Brain microvascular endothelial cell (primary cell): ENCODE measurements at regions not wholly inside any gene's neighbourhood (a gene's known extent, or its start where the extent isn't known, plus 50 kb on each side); places are given as distances from the start of the nearest gene placed in this dataset.

Experiments used
- DNase-seq: peaks from one replicate; pipeline ENCODE4 v3.0.0-alpha.2; 2020
- H3K27ac ChIP-seq: fragments of 250-450 bp; sonication (Bioruptor Pico); 2 replicates; pipeline ENCODE4 v1.5.1; 2020; ENCODE audit warnings: mild to moderate bottlenecking, moderate library complexity
- H3K27me3 ChIP-seq: fragments of 250-450 bp; sonication (Bioruptor Pico); replicated peaks from 2 replicates; pipeline ENCODE4 v1.5.1; 2020; ENCODE audit warnings: mild to moderate bottlenecking
- H3K36me3 ChIP-seq: fragments of 250-450 bp; sonication (Bioruptor Pico); replicated peaks from 2 replicates; pipeline ENCODE4 v1.5.1; 2020; ENCODE audit warnings: mild to moderate bottlenecking
- H3K4me3 ChIP-seq: 2 replicates; pipeline ENCODE4 v1.5.1; 2011; ENCODE audit warnings: low read depth, mild to moderate bottlenecking, control low read depth, low read length, moderate library complexity
- in situ Hi-C: cut with HindIII; loops from 2 replicates; pipeline ENCODE4 v1.10.0; 2017; ENCODE audit warnings: low sequenced_read_pairs, low pct_ligation_motif_present
- TF ChIP-seq, protein P1 (sequence below): IDR thresholded peaks from 2 replicates; pipeline ENCODE4 v1.5.1; 2011; ENCODE audit warnings: low read depth, mild to moderate bottlenecking, moderate library complexity, low read length, control low read depth, inconsistent platforms; ENCODE audit errors: missing control alignments

GRCh38 chr12:67876305-67876915, 112.8 kb upstream of the IFNG-AS1 start:
- TF ChIP-seq, protein P1, sequence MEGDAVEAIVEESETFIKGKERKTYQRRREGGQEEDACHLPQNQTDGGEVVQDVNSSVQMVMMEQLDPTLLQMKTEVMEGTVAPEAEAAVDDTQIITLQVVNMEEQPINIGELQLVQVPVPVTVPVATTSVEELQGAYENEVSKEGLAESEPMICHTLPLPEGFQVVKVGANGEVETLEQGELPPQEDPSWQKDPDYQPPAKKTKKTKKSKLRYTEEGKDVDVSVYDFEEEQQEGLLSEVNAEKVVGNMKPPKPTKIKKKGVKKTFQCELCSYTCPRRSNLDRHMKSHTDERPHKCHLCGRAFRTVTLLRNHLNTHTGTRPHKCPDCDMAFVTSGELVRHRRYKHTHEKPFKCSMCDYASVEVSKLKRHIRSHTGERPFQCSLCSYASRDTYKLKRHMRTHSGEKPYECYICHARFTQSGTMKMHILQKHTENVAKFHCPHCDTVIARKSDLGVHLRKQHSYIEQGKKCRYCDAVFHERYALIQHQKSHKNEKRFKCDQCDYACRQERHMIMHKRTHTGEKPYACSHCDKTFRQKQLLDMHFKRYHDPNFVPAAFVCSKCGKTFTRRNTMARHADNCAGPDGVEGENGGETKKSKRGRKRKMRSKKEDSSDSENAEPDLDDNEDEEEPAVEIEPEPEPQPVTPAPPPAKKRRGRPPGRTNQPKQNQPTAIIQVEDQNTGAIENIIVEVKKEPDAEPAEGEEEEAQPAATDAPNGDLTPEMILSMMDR: no peak
- no peaks in the 10 kb centered on the region for H3K27me3 ChIP-seq
- no peak overlapping the region for H3K27ac ChIP-seq
- H3K4me3 ChIP-seq: no peak overlapping the region
- in situ Hi-C loops: no loop called here
- no peaks in the 10 kb centered on the region for H3K36me3 ChIP-seq
- DNase-seq: no peak

GRCh38 chr12:67877727-67878126, 111.5 kb upstream of the IFNG-AS1 start:
- no peak for DNase-seq
- no peak overlapping the region for H3K27ac ChIP-seq
- no peak overlapping the region for H3K4me3 ChIP-seq
- H3K36me3 ChIP-seq: no peaks in the 10 kb centered on the region
- in situ Hi-C loops: no loop called here
- TF ChIP-seq, protein P1: no peak
- H3K27me3 ChIP-seq: no peaks in the 10 kb centered on the region

DNA sequence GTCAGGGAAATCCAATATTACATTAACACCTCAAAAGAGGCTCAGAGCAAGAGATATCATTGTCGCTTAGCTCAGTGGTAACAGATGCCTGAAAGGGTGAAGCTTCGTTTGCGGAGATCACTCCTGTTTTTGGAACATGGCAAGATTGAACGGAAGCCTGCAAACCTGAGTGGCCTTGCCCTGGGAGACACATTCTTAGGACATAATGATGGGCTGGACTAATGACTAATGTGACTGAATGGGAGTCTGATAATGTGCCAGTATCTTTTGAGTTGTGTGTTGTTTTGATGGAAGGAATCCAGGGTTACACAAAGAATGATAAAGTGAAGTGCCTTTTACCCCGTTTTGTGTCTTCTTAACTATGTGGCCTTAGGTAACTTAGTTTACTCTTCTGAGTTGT, 109.3 kb upstream of the IFNG-AS1 start:
- Histone ChIP-seq H3K27ac (no peak overlapping the region), H3K4me3 (no peak overlapping the region), H3K36me3 (no peaks in the 10 kb centered on the region), H3K27me3 (no peaks in the 10 kb centered on the region)
- TF ChIP-seq, protein P1: no peak
- in situ Hi-C loops: no loop called here
- DNase-seq: no peak

GRCh38 chr12:67881565-67881964, 107.7 kb upstream of the IFNG-AS1 start:
- no peaks in the 10 kb centered on the region for H3K27me3 ChIP-seq
- no peak overlapping the region for H3K4me3 ChIP-seq
- TF ChIP-seq, protein P1: no peak
- no peak for DNase-seq
- H3K27ac ChIP-seq: no peak overlapping the region
- in situ Hi-C loops: no loop called here
- H3K36me3 ChIP-seq: no peaks in the 10 kb centered on the region

GRCh38 chr12:67884596-67884995, 104.7 kb upstream of the IFNG-AS1 start:
- H3K27me3 ChIP-seq: no peaks in the 10 kb centered on the region
- TF ChIP-seq, protein P1: no peak
- H3K4me3 ChIP-seq: no peak overlapping the region
- no peaks in the 10 kb centered on the region for H3K36me3 ChIP-seq
- in situ Hi-C loops: no loop called here
- H3K27ac ChIP-seq: no peak overlapping the region
- no peak for DNase-seq
